ENCODE measurements at regions not wholly inside any gene's neighbourhood (a gene's known extent, or its start where the extent isn't known, plus 50 kb on each side); places are given as distances from the start of the nearest gene placed in this dataset.

DNA sequence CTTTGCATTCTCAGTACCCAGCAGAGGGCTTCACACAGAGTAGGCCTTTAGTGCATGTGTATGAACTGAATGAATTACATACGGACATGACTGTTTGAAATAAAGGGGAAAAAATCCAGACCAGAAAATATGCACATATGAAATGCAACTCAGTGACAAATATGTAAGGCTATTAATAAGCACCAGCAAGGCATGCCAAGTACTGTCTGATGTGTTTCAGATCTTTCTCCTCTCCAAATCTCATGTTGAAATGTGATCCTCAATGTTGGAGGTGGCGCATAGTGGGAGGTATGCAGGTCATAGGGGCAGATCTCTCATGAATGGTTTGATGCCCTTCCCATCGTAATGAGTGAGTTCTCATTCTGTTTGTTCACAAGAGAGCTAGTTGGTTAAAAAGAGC lies 87.3 kb upstream of the TOMM7 start:
- no peak for FAIRE-seq

DNA sequence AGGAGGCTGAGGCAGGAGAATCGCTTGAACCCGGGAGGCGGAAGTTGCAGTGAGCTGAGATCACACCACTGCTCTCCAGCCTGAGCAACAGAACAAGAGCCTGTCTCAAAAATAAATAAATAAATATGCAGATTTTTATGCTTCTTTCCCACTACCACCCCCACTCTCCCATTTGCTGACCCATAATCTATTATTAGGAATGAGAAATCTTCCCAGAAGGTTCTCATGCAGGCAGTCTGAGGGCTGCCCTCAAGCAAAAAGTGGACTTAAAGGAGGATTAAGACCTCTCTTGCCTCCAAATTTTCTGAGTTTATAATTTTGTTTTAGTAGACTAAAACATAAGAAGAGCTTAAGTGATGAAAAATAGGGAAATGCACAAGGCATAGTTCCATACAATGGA lies 85.2 kb upstream of the TOMM7 start:
- no peak for FAIRE-seq

DNA sequence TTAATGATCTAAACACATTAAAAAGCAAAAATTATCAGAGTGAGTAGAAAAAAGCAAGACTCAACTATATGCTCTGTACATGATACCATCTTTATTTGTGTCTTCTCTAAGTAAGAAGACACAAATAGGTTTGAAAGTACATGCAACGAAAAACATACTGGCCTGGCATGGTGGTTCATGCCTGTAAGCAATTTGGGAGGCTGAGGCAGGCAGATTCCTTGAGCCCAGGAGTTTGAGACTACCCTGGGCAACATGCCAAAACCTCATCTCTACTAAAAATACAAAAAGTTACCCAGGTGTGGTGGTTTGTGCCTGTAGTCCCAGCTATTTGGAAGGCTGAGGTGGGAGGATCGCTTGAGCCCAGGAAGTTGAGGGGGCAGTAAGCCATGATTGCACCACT lies 78.1 kb upstream of the TOMM7 start:
- FAIRE-seq: no peak

DNA sequence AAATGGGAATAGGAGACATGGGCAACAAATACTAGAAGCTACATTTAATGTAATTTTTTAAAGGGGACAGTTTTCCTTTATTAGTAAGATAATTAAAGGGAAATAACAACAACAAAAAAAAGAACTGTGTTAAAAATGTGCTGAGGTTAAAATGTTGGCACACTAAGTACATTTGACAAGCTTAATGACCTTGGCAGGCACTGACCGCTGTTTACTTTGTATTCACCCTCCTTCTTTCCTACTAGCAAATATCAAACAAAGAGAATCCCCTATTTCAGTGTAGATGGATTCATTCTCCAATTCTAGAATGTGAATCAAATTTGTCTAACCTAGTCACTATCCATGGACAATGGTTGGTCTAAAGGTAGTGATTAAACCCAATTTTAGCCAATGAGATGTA lies 77.5 kb upstream of the TOMM7 start:
- FAIRE-seq: no peak

GRCh38 chr7:22896917-22897316 lies 74.3 kb upstream of the TOMM7 start:
- FAIRE-seq: no peak

DNA sequence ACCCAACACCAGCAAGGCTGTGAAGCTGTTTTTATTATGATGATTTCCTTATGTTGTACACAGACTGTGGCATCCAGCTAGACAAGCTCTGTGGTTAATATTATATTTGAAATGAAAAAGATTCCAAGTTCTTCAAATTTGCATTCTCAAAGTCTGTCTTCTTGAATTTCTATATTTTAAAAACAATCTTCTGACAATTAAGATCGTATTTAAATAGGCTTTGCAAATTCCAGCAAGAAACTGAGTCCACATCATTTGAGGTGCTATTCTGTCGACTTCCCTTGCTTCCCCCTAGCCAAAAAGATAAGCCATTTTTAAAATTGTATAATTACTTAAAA lies 73.1 kb upstream of the TOMM7 start:
- FAIRE-seq: no peak

- no peak for FAIRE-seq
Measured at GRCh38 chr7:22895140-22895827, 72.6 kb upstream of the TOMM7 start.

DNA sequence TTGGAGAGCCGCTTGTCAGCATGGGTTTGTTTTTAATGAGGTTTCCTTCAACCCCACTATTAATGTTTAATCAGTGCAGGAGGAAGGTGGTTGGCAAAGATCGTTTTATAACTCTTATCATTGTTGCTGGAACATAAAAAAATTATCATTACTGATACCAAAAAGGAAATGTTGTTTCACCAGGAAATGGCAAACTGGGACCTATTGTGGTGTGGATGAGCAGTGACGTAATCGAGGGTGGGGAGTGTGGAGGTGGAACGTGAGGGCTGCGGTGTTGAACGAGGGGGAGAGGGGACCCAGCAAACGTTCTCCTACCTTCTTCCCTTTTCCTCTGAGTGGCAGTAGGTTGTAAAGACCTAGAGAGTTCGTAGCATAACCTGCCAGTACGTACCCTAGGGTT lies 71.9 kb upstream of the TOMM7 start:
- FAIRE-seq: no peak

DNA sequence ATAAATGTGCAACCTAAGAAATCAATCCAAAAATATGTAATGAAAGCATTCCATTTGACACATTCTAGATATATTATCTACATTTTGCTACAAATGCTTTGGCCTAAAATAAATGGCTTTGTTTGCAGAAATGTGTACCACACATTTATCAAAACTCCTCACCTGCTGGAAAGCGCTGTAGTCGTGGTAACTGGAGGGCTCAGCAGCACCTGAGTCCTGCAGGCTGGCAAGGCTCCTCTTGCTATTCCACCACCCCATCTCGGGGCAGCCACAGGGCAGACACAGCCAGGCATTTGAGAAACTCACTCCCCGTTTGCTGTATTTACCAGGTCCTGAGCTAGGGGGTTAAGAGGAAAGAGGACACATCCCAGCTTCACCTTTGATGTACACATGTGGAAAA lies 68.1 kb upstream of the TOMM7 start:
- no peak for FAIRE-seq

DNA sequence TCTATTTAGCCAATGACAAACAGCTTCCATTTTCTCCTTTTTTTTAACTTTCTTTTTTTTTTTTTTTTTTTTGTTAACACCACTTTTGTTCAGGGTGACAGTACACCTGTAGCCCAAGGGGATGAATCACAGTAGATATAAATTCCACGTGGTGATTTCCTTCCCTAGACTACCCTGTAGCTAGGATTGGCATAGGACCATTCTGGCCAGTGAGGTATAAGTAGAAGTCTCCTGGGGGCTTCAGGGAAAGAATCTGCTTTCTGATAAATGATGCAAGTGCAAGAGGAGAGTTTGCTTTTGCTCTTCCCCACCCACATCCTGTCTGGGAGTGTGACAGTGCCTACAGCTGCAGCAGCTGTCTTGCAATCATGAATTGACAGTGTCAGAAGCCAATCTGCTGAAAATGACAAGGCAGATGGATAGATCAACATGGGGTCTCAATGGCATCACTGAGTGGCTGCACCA lies 63.2 kb upstream of the TOMM7 start:
- FAIRE-seq: no peak

DNA sequence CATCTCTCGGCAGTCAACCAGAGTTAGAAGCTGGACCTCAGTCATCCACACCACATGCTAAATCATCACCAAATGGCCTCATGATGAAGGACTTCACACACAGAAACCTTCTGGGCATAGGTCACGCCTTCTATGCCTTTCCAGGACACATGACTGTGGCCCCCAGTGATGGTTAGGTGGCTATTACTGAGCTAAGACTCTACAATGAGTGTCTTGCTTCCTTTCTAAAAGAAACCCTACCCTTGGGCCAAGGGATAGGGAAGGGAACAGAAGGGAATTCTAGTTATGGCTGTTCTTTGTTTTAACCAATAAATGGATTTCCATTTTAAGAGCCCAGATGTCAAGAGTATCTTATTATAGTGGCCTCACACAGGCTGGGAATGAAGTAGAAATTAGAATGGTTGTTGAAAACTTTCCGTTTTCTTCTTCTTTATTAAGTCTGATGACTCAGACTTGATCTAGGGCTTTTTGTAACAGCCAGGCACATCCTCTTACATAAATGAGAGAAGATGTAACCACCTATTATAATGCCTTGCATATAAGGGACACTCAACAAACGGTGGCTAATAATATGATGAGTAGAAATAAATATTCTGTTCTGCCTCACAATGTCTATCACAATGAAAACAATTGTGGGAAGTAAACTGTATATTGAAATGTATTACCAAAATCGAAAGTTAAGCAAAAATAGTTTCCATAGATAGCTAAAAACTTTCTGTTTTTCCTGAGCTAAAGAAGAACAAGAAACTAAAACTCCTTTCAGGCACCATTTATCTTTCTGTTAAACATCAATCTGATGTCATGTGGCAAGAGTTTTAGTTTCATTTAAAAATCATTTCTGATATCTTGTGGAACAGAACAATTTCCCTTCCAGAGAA lies 62.5 kb upstream of the TOMM7 start:
- no peak for FAIRE-seq

GRCh38 chr7:22882106-22882505 lies 59.5 kb upstream of the TOMM7 start:
- no peak for FAIRE-seq

GRCh38 chr7:22879709-22880306 lies 57.2 kb upstream of the TOMM7 start:
- FAIRE-seq: no peak

DNA sequence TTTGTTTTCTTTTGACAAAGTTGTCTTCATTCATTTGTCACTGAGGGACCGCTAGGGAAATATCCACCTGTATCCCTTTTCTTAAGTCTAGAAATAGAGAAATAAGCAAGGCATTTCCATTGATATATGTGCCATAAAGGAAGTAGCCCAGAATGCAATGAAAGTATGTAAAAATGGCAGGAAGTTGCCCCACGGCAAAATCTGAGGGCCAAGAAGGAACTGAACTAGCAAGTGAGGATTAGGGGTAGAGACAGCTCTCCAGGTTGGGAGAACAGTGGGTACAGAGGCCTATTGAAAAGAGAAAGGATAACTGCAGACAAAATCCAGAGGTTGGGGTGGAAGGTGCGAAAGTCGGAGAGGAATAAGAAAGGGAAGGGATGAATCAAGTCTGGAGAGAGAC lies 56.6 kb upstream of the TOMM7 start:
- no peak for FAIRE-seq

- FAIRE-seq: no peak
Measured at GRCh38 chr7:22876986-22877729, 54.5 kb upstream of the TOMM7 start.

DNA sequence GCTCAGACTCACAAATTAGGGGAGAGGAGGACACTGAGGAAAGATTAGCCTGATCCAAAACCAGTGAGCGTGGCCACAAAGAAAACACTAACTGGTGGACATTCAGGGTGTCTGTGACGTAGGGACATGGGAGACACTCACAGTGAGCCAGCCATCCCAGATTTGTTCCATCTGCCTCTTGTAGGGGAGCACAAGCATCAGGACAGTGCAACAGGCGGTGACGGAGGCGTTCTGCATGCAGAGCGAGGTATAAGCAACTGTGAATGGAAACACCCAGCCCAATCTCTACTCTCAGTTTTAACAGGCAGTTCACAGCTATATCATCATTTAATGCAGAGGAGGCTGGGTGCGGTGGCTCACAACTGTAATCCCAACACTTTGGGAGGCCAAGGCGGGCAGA lies 52.8 kb upstream of the TOMM7 start:
- no peak for FAIRE-seq

DNA sequence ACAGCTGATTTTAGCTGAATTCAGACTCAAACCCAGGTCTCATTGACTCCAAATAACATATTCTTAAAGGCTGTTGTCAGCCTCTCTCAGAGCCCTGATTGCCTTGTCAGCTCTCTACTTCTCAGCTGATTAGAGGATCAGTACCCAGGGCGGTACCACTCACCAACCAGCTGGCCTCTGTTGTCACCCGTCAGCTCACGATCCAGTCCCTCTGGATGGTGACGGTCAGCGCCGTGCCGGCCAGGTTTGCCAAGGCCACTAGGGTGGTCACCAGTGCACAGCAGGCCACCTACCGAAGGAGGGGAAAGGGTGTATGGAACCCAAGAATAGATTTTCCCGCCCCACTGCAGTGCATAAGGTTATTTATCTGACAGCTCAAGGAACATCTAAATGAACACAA lies 52.3 kb upstream of the TOMM7 start:
- no peak for FAIRE-seq

All from islet of Langerhans (tissue), 1 donor.